AG20443 (cell line): ENCODE measurements at regions not wholly inside any gene's neighbourhood (a gene's known extent, or its start where the extent isn't known, plus 50 kb on each side); places are given as distances from the start of the nearest gene placed in this dataset.
A peak's percentile ranks its signal among the peaks of the same experiment; 100 is the strongest.

Source experiments
- DNase-seq: peaks from one replicate; pipeline ENCODE4 v3.0.0; 2012; ENCODE audit warnings: low spot score, mixed read lengths

DNA sequence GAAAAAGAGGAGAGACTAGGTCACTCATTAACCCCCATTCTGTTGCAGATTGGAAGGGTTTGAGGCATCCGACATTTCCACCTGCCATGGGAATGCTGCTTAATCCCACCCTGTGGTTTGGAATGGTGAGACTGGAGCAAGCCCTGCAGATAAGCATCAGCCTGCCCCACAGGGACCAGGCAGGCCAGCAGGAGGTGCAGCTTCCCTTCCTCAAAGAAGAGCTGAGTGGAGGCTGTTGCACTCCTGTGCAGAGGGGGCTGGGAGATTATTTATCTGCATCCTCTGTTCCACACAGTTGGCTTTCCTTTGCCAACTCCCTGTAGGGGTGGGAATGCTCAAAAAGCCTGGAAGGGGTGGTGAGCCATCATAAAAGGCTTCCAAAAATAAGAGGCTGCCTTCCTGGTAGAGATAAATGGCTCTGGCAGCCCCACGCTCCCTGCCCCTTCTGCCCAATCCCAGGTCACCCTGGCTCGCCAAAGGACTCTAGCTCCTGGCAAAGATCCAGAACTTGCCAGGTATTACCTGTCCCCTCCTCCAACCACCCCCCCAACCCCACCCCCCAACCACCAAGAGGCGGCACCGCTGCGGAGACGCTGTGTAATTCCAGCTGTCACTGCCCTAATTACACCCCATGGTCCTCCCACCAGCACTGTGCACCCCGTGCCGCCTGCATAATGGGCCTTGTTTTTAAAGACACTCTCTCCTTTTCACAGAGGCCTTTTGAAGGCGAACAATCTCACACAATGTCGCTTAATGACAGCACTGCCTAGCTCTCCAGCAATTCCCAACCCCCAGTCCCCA, 83.0 kb upstream of the ZC3H12A start:
- no peak for DNase-seq

DNA sequence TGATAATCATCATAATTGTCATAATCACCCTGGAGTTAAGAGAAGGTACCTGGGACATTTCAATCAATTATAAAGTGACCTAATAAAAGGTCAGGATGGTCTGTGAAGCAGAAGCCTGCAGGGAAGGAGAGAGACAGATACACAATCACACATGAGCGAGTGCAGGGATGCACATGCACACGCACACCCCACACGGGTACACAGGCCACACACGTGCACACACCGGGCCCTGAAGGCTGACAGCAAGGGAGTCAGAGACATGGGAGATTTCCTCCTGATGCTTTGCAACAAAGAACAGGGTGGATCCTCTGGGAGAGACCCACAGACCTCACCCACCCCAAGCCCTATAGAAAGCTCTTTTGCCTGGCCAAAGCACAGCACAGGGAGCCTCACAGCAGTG, 82.3 kb upstream of the ZC3H12A start:
- no peak for DNase-seq

DNA sequence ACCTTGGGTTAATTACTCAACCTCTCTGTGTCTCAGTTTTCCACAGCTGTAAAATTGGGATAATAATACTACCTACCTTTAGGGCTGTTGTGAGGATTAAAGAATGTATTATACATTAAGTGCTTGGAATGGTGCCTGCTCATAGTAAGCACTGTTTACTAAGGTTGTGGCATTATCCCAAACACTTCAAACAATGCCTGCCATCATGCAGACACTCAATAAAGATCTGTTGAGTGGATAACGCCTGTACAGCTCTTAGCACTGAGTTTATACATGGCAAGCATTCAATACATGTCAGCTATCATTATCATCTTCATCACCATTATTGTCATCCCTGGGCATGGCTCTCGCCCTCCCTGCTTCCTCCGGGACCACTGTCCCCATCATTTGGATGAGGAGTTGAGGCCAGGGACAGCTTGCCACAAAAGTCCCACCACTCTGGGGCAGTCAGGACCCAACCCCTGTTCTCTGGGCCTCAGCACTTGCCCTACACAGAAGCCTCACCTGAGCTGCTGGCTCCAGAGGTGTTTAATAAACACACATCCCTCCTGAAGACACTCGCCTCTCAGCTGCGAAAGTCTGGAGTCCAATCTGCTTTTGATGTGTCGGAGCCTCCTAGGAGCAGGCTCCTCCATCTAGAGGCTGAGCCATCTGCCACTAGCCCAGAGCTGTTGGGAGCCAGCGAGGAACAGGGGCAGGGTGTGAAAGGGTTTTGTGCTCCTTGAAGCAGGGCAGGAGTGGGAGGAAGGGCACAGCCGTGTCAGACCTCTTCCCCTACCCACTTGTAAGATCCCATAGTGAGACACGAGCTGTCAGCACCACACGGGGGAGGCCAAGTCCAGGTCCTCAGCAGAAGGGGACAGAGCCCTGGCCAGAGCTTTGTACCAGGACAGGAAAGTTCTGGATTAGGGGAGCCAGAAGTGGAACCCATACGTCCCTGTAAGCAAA, 80.9 kb upstream of the ZC3H12A start:
- DNase-seq = no peak

DNA sequence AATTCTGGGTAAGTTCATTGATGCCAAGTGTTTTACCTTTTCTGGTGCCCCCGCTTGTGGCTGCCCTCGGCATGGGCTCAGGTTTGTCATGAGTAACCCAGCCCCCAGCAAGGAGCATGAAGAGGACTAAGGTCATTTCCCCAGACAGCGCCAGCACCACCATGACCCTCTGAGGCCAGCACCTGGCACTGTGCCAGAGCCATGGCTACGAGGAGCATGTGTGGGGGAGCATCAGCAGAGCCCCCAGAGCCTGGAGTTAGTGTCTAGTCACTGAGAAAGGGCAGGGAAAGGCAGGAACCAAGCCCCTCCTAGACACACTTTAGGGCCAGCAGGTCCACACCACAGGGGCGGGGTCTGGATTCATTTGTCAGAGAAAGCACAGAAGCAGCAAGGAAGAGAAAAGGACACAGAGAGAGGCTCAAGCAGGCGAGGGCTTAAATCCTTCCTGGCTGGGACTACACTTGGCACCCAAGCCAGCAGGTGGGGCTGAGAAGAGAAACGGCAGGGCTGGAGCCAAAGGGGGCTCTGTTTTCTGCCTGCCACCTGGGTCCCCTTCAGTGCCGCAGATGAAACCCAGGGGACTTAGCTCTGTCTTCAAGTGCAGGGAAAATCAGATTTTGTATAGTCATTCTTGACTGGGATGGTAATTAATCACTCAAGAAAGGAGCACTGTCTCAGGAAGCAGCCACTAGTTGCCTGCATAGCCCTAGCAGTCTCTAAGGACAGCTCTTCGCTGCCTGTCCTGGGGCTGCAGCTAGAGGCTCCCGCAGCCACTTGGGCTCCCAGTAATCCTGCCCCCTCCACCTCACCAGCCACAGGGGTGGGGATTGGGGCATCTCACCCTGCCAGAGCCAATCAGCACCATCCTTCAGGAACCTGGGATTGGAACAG, 79.6 kb upstream of the ZC3H12A start:
- DNase-seq = no peak

DNA sequence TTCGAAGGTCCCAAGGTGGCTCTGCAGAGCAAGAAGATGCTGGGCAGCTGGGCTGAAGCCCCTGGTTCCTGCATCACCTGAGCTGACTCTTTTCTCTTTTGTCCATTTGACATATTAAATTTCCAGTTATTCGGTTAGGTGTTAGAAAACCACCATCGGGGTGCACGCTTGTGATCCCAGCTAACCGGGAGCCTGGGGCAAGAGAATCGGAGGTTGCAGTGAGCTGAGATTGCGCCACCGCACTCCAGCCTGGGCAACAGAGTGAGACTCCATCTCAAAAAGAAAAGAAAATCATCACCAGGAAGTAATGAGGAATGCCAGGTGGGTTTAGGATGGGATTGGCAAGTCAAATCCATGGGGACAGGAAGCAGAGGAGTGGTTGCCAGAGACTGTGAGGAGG, 76.3 kb upstream of the ZC3H12A start:
- no peak for DNase-seq

DNA sequence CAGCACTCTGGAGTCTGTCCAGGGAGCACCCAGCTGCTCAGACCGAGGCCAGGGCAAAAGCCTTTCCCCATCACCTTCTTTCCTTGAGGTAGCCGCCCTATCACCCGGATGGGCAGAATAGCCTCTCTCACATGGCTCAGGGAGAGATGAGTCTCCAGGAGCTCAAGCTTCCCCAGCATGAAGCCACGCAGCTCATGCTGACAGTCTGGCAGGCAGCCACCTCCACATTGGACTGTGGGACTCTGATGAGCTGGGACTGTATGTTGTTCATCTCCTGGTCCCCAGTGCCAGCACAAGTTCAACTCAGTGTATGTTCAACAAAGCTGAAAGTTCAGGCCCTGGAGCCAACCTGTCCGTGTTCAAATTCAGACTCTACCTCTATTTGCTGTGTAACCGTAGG, 75.2 kb upstream of the ZC3H12A start:
- no peak for DNase-seq

DNA sequence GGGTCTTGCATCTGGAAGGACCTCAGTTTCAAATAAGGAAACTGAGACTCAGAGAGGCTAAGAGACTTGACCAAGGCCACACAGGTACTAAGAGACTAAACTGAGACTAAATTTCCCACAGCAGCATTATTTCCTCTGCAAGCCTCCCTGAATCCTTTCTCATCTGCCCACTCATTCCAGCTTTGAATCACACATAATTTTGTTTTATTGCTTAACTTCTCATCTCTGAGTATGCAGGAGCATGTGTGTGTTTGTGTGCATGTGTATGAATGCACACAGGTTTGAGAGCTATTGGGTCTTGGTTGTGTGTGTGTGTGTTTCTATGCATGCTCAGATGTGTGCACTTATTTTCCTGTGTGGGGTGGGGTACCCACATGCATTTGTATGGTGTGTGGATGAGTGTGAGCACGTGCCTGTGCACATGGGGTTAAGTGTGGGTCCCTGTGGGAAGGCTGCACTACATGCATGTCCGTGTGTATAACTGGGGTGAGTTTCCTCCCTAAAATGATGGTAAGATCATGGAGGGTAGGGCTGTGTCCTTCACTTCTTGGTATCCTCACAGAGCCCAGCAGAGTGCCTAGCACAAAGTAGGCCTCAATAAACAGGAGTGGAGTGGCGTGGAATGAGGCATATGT, 74.4 kb upstream of the ZC3H12A start:
- no peak for DNase-seq

DNA sequence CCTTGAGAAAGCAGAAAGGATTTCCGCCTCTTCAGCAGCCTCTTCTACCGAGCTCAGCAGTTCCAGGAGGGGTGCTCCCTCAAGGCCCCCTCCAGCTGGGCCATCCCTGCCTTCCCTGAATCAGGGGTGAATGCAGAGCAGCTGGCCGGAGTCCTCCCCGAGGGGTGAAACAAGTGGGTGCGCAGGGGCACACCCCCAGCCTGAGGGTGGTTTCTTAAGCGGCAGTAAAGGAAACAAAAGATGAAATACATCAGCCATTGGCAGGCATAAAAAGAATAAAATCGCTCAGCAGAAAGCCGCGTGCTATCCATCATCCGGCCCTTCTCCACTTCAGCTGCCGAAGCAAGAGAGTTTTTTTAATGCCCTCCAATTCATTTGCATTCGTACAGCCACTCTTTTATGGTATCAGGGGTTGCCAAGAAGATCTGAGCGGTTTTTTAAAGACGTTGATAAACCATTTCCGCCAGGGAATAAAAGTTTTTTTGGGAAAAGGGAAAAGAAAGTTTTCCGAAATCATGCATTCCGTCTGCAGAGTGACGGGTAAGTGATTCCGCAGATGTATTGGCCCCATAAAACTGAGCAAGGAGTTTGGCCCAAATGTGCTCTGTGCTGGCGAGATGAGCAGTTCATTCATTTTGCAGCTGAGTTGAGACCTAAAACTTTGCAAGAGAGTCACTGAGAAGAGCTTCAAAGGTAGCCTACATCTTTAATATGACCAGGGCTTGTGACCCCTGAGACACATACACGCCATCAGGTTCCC, 73.7 kb upstream of the ZC3H12A start:
- no peak for DNase-seq

DNA sequence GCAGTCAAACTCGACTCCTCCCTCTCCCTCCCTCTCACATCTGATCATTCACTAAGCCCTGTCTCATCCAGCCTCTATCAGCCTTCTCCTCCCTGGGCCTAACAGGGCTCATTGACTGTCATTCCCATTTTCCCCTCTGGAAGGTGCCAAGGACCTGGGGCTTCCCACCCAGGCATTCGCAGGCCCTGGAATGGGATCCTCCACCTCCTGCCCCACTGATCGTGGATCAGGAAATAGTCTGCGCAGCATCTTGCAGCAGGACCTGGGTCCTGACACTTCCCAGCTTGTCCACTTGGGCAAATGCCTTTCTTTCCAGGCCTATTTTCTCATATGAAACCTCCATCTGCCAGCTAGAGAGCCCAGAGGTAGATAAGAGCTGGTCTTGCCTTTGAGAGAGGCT, 71.2 kb upstream of the ZC3H12A start:
- no peak for DNase-seq

DNA sequence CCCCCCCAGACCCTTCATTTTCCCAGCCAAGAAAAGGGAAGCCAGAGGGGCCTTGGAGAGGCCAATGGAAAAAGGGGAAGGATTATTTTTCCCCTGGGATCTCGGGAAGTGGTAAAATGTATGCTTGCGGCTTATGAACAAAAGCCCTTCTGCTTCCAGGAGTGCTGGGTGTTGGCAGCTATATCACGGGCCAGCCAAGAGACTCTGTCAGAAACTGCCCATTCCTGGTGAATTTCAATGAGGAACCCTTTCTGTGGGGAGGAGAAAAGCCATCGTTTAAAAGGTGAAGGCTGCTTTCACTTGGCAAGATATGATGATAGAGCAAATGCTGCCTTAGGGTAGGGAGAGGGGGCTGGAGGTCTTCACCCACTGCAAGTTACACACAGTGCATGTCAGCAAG, 69.7 kb upstream of the ZC3H12A start:
- no peak for DNase-seq

DNA sequence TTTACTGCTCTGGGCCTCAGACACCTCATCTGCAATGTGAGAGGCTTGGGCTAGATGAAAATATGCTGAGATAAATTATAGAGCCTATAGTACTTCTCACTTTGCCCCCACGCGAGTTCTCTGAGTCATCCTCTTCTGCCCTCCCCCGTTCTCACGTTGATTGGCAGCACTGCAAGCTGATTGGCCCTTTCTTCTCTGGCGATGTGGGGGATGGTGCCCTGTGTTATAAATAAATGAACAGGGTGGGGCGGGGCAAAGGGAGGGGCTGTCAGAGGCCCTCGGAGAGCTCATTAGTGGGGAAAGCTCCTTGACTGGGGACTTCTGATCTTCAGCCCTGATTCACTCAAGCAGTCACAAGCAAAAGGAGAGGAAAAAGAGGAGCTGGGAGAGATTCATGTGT, 64.3 kb upstream of the ZC3H12A start:
- DNase-seq = no peak

DNA sequence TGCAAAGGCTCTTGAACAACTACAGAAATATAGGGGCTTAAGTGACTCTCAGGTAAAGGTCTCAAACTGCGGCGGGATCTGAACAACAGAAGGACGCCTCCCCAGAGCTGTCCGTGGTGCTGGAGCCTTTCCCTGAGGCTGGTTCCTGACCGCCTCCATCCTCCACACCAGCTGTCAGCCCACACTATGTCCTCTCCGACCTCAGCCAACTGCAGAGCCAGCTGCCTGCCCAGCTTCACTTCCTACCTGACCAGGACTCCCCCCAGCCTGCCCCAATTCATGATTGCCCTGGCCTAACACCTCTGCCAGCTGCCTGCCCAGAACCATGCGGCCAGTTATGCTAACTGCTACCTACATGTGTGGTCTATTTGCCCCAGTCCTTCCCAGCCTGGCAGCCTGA, 63.6 kb upstream of the ZC3H12A start:
- peak; percentile 61 for DNase-seq

DNA sequence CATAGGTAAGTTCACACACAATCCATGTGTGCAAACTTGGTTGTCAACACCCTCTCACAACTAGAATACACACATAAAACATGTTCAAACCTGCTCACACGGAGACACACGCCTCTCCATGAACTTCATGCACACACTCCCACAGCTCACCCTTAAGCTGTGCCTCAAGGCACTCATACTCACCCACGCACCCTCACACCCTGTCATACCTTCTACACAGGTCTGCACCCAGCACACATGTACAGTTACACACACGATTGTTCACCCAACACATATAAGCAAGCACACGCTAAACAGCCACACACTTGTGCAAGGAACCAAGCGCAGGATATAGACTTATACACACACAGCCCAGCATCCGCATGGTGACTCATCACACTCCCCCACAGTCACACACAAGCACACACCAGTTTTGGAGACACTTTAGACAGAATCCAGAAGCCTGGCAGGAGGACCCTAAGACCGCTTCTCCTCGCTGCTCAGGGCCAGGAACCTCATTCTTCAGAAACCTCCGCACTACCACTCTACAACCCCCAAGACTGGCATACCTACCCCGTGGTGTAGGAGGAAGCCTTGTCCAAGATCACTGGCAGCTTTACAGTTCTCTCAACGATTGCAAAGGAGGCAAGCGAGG, 58.7 kb upstream of the ZC3H12A start:
- no peak for DNase-seq

DNA sequence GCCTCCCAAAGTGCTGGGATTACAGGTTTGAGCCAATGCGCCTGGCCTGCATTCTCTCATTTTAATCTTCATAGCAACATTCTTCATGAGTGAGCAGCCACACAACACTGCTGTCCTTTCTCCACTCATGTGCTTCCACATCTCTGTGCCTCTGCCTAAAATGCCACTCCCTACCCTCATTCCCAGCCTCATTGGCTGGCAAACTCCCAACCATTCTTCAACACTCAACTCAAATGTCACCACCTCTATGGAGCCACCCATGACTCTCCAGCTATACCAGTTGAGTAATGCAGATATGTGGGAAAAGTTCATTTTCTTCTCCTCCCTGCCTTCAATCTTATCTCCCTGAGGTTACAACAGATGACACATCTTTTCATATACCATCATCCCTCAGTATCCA, 53.9 kb upstream of the ZC3H12A start:
- DNase-seq = no peak

DNA sequence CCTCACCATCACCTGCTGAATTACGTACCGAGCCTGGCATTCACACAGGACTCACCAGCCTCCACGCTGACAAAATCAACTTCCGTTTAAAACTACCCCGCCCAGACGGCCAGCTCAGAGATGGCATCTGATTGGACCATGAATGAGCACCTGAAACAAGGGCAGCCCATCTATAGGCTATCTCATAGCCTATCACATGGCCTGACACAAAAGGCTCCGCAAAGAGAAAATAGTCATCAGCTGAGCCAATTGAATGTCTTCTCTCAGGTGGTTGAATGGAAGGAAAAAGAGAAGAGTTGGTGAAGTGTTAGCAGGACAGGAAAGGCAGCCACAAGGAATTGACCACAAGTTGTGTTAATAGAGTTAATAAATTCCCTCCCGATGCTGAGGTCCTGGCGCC, 50.6 kb upstream of the ZC3H12A start:
- no peak for DNase-seq

DNA sequence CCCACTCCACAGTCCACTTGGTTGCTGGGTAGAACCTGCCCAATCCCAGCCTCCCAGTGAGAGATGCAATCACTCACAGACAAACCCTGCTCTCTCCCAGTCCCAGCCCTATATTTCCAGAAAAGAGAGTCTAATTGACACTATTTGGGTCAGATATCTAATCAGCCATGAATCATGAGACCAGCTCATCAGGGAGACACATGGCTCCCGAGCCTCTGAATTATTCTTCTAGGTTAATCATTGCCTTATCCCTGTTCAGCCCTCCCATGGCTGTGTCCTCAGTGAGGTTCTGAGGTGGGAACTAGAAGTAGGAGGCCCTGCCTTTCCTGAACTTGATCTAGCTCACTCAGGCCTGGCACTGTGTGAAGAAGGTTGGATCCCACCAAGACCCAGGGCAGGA, 49.9 kb upstream of the ZC3H12A start:
- DNase-seq = no peak
